Femur (tissue), 1 donor: ENCODE measurements at regions not wholly inside any gene's neighbourhood (a gene's known extent, or its start where the extent isn't known, plus 50 kb on each side); places are given as distances from the start of the nearest gene placed in this dataset.
"Not testable (repeated sequence)": the region's sequence is repeated elsewhere in the genome, so short reads cannot be mapped to it uniquely, and the experiment has no call there.

Experiments
- DNase-seq: peaks from one replicate; pipeline ENCODE4 v3.0.0-alpha.2; 2017

DNA sequence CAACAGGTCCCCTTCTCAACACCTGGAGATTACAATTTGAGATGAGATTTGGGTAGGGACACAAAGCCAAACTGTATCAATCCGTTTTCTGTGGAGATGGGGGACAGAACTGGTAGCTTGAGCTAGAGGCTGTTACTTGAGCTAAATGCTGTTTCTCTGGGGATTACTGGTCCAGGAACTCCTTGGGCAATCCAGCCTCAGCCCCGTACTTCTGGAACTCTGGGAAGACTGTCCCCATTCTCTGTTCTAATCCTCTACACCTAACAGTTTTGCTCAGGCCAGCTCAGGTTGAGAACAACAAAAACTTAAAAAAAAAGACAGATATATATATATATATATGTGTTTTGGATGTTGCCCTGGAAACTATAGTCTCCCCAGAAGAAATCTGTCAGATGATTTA is 255.0 kb downstream of the GOLGA6L6 start:
- not testable (repeated sequence) for DNase-seq

DNA sequence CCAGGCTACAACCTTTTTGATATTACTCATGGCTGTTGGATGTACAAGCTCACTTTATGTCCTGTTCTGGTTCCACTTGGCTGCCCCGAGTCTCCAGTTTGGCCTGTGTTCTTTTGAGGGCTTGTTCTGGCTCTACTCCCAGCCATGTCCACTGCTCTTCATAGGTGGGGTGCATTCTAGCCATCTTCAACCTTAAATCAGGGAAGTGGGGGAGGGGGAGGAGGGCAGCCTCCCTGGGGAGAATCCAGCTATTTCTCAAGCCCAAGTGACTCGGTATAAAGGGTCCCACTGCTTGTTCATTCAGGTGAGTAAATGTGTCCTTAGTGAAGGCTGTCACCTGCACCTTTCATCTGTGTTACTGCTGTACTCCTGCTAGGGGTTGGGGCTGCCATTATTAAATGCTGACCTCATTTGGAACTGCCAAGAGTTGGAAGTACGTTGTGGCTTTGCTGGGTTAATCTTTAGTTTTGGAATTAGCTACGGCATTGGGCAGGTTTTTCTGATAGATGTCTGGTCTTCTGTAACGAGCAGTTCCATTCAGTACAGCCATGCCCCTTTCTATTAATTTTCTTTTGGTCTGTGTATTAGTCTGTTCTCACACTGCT is 255.8 kb downstream of the GOLGA6L6 start:
- not testable (repeated sequence) for DNase-seq

DNA sequence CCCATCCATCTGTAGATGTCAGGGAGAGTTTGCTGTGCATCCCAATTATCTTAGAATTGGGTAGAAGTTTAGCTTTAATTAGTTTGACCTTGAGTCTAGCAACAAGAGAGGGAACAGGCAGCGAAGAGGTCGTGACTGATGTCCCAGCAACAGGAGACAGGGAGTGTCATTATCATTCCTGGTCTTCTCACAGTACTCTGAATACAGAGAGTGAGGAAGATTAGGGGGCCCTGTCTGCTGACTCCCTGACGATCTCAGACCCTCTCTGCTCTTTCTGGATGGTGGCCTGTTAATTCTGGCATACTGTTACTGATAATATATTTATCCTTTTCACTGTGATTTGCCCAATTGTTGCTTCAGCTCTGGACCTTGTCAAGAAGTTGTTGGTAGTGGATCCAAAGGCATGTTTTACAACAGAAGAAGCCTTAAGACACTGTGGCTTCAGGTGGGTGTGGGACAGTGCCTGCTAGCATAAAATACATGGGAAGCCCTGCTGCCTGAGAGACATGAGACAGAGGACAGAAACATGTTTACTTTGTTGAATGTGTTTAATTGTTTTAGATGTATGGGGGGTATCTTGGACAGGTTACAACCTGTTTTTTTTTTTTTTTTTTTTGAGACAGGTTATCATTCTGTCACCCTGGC is 256.6 kb downstream of the GOLGA6L6 start:
- DNase-seq = not testable (repeated sequence)

- not testable (repeated sequence) for DNase-seq
Observed at GRCh38 chr15:20283651-20284050, 257.9 kb downstream of the GOLGA6L6 start.

- not testable (repeated sequence) for DNase-seq
Observed at GRCh38 chr15:20282491-20282943, 259.1 kb downstream of the GOLGA6L6 start.

- DNase-seq = not testable (repeated sequence)
Observed at GRCh38 chr15:20281567-20282275, 259.9 kb downstream of the GOLGA6L6 start.

DNA sequence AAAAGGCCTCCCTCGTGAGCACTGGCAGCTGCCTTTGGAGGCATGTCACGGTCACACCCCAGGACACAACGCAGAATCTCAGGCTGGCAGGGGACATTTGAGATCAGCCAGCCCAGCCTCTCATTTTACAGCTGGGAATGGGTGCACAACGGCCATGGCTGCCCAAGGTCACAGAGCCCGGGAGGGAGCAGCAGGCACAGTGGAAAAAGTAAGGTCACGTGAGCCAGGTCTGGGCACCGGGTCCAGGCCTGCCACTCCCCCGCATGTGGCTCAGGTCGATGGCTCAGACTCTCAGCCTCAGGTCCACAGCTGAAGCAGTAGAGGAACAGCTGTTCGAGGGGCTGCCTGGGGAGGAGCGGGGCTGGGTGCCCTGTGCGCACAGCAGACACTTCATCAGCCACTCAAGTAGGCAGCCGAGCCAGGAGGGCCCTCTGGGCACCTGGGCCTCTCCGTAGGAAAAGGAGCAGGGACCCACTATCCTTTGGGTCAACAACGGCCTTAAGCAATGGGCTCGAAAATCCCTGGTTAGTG is 260.6 kb downstream of the GOLGA6L6 start:
- no peak for DNase-seq

- not testable (repeated sequence) for DNase-seq
Observed at GRCh38 chr15:20280141-20280932, 261.3 kb downstream of the GOLGA6L6 start.

- DNase-seq = not testable (repeated sequence)
Observed at GRCh38 chr15:20279056-20279455, 262.5 kb downstream of the GOLGA6L6 start.

GRCh38 chr15:20278376-20278775 is 263.2 kb downstream of the GOLGA6L6 start:
- not testable (repeated sequence) for DNase-seq

GRCh38 chr15:20277451-20277850 is 264.1 kb downstream of the GOLGA6L6 start:
- DNase-seq = not testable (repeated sequence)

- not testable (repeated sequence) for DNase-seq
Observed at GRCh38 chr15:20276312-20277114, 265.1 kb downstream of the GOLGA6L6 start.

- not testable (repeated sequence) for DNase-seq
Observed at GRCh38 chr15:20275373-20275967, 266.1 kb downstream of the GOLGA6L6 start.

DNA sequence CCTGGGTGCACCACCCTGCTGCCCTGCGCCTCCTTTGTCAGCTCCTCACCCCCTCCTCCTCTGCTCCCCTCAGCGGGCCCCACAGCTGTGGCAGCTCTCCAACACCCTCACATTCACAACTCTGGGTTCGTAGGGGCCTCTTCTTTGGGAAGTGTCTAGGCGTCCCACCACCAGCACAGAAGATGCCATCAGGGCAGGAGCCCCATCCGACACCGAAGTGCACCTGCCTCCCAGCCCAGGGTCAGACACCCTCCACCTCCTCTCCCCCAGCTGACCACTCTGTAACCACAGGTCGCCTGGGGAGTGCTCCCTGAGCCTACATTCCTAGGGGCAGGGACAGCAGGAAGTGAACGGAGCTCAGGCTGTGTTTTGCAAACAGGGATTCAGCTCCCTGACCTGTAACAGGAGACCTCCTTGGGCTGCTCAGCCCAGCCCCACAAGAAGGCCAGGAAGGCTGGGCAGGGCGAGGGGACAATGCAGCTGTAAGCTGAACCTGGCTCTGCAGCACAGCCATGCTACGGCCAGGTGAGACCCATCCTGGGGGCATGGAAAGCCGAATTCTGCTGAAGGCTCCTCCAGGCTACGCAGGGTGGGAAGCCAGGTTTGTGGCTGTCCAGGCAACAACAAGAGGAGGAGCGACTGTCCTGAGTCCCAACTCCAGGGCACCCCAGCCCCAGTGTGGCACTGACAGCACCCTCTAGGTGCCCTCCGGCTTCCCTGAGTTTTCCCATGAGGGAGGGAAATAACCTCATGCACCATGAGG is 269.0 kb downstream of the GOLGA6L6 start:
- no peak for DNase-seq

DNA sequence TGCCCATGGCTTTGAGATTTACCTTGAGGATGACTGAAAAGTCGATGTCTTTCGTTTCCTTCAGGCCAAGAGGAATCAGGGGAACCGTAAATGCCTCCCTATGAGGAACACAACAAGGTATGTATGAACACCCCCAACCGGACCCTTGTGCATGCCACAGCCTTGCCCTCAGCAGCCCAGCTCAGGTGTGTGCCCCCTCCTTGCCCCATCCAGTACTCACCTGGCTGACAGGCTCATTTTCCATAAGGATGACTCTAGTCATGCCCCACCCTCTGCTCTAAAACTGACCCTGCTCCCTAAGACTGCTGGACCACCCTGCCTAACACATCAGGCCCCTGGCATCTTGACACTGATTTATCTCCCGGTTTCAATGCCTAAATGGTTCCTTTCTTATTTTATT is 270.0 kb downstream of the GOLGA6L6 start:
- DNase-seq = no peak

DNA sequence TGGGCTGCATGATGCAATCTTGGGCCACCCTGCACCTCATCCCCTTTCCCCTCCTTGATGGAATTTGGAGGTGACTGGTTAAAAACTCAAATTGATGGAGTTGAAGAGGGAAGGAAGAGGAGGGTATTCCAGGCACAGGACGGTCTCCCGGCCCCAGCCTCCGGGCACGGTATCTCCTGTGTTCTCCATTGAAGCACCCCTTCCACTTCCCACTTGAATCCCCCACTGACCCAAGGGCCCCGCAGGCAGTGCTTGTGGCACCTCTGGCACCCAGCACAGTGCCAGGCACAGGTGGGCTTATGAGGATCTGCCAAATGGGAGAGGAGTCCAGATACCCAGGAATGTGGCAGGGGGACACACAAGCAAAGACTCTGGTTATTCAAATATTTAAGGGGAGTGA is 271.6 kb downstream of the GOLGA6L6 start:
- DNase-seq = not testable (repeated sequence)

GRCh38 chr15:20267996-20268395 is 273.6 kb downstream of the GOLGA6L6 start:
- not testable (repeated sequence) for DNase-seq

DNA sequence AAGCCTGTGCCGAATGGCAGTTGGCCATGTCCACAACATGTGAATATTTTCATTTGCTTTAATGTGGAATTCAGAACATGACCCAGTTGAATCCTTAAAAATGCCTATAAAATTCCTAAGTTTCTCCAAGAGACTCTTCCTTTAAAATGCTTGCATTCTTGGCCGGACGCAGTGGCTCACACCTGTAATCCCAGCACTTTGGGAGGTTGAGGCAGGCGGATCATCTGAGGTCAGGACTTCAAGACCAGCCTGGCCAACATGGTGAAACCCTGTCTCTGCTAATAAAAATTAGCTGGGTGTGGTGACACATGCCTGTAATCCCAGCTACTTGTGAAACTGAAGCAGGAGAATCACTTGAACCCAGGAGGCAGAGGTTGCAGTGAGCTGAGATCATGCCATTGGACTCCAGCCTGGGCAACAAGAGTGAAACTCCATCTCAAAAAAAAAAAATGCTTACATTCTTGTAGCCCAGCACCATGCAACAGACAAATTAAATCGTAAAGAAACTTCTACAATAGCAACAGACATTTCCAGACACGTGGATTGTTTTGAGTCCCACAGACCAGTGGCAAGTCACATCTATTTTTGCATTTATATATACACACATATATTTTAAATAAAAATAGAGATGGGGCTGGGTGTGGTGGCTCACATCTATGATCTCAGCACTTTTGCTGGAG is 274.4 kb downstream of the GOLGA6L6 start:
- not testable (repeated sequence) for DNase-seq

- DNase-seq = not testable (repeated sequence)
Observed at GRCh38 chr15:20265710-20266109, 275.9 kb downstream of the GOLGA6L6 start.
